ENCODE measurements at regions not wholly inside any gene's neighbourhood (a gene's known extent, or its start where the extent isn't known, plus 50 kb on each side); places are given as distances from the start of the nearest gene placed in this dataset.

DNA sequence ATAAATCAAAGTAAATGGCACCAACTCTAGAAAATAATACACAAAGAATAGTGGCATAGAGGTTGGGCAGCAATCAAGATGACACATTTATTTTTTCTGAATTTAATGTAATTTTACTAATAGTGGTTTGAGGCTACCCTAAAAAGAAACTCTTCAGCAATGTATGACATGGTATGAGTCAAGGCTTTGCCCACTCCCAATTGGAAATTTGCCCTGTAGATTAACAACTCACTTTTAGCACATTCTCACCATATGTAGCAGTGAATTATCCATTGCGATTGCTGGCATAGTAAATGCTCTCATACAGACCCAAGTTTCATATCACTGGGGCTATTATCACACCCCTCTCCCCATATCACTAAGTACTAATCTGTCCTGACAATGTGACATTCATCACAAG, 832.1 kb upstream of the ZNF608 start:
- POLR2A ChIA-PET = no interaction called here
- H3K9me3 ChIP-seq = 0 out of 2 replicates have a peak, but pooled peaks cover 2% of the 10 kb centered on the region
- no peaks in the 10 kb centered on the region for H3K36me3 Mint-ChIP-seq (ENCODE audit: insufficient read depth, unreplicated experiment)
- no TSS peak for BruUV-seq (replicated peaks)
- H3K4me1 ChIP-seq = peaks cover 7% of the 10 kb centered on the region
- no peaks in the 10 kb centered on the region for H3K9me3 Mint-ChIP-seq (ENCODE audit: unreplicated experiment)
- peaks cover 22% of the 10 kb centered on the region for H3K4me1 Mint-ChIP-seq (ENCODE audit: low read depth, unreplicated experiment)
- no peak for DNase-seq
- no peaks in the 10 kb centered on the region for H3K36me3 ChIP-seq (ENCODE audit: control insufficient read depth, insufficient read depth, low read length)
- CTCF ChIA-PET = no interaction called here
- no peak overlapping the region for H3K27ac Mint-ChIP-seq (ENCODE audit: unreplicated experiment)
- no peaks in the 10 kb centered on the region for H3K27me3 Mint-ChIP-seq (ENCODE audit: insufficient read depth, unreplicated experiment)
- no peak overlapping the region for H3K4me3 ChIP-seq (ENCODE audit: low read depth, low read length)
- H3K4me3 Mint-ChIP-seq (ENCODE audit: unreplicated experiment) = no peak overlapping the region
- intact Hi-C loops (cut with micrococcal nuclease; ENCODE audit: unreplicated experiment) = no loop called here
- no peaks in the 10 kb centered on the region for H3K27me3 ChIP-seq (replicated peaks; ENCODE audit: control insufficient read depth, insufficient read depth, low read length)
- TF ChIP-seq, protein P1, sequence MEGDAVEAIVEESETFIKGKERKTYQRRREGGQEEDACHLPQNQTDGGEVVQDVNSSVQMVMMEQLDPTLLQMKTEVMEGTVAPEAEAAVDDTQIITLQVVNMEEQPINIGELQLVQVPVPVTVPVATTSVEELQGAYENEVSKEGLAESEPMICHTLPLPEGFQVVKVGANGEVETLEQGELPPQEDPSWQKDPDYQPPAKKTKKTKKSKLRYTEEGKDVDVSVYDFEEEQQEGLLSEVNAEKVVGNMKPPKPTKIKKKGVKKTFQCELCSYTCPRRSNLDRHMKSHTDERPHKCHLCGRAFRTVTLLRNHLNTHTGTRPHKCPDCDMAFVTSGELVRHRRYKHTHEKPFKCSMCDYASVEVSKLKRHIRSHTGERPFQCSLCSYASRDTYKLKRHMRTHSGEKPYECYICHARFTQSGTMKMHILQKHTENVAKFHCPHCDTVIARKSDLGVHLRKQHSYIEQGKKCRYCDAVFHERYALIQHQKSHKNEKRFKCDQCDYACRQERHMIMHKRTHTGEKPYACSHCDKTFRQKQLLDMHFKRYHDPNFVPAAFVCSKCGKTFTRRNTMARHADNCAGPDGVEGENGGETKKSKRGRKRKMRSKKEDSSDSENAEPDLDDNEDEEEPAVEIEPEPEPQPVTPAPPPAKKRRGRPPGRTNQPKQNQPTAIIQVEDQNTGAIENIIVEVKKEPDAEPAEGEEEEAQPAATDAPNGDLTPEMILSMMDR (IDR thresholded peaks at IDR 0.05; ENCODE audit: insufficient read depth in 1 of 2, low read depth in 1 of 2, low read length in 1 of 2, severe bottlenecking in 1 of 2, unreplicated experiment in 1 of 2) = no peak

DNA sequence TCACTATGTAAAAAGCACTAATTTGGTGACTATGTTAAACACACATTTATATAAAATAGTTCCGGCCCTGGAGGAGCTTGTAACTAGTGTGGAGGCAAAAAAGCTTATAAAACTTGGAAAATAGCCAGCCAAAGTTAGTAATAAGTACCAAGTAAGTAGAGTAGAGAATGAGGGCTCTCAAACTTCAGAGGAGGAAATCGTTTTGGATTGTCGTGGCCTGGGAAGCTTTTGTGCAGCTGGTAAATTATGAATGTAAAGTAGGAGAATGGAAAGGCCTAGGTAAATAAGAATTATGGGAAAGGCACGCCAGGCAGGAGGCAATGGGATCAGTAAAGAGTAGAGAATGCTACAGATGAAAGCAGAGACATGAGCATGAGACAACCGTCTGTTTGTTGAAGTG, 832.7 kb upstream of the ZNF608 start:
- Histone ChIP-seq H3K9me3 (0 out of 2 replicates have a peak, but pooled peaks cover 2% of the 10 kb centered on the region), H3K4me1 (peaks cover 7% of the 10 kb centered on the region), H3K36me3 (ENCODE audit: control insufficient read depth, insufficient read depth, low read length) (no peaks in the 10 kb centered on the region), H3K27me3 (replicated peaks; ENCODE audit: control insufficient read depth, insufficient read depth, low read length) (no peaks in the 10 kb centered on the region), H3K4me3 (ENCODE audit: low read depth, low read length) (no peak overlapping the region)
- ChIA-PET CTCF (no interaction called here), POLR2A (no interaction called here)
- H3K27me3 Mint-ChIP-seq (ENCODE audit: insufficient read depth, unreplicated experiment) = no peaks in the 10 kb centered on the region
- no peaks in the 10 kb centered on the region for H3K36me3 Mint-ChIP-seq (ENCODE audit: insufficient read depth, unreplicated experiment)
- no TSS peak for BruUV-seq (replicated peaks)
- no peaks in the 10 kb centered on the region for H3K9me3 Mint-ChIP-seq (ENCODE audit: unreplicated experiment)
- no peak for DNase-seq
- intact Hi-C loops (cut with micrococcal nuclease; ENCODE audit: unreplicated experiment) = no loop called here
- peaks cover 22% of the 10 kb centered on the region for H3K4me1 Mint-ChIP-seq (ENCODE audit: low read depth, unreplicated experiment)
- TF ChIP-seq, protein P1 (IDR thresholded peaks at IDR 0.05; ENCODE audit: insufficient read depth in 1 of 2, low read depth in 1 of 2, low read length in 1 of 2, severe bottlenecking in 1 of 2, unreplicated experiment in 1 of 2) = no peak
- H3K4me3 Mint-ChIP-seq (ENCODE audit: unreplicated experiment) = no peak overlapping the region
- peak overlapping the region; percentile 14 for H3K27ac Mint-ChIP-seq (ENCODE audit: unreplicated experiment)

DNA sequence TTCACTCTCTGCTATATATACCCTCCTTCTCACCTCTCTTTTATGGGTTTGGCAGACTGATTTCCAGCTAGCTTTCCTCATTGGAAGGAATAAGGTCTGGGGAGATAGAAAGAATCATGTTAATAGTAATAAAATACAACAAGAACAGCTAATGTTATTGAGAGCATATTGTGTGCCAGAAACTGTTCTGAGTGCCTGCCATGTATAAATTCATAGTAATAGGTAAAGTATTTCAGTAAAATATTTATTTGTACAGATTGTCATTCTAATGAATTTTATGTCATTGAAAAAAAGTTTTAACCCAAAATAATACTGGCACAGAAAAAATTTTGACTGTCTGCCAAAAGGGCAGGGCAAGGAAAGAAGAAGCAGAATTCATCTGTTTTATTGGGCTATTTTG, 834.9 kb upstream of the ZNF608 start:
- peaks cover 7% of the 10 kb centered on the region for H3K4me1 ChIP-seq
- Mint-ChIP-seq H3K4me1 (ENCODE audit: low read depth, unreplicated experiment) (peaks cover 14% of the 10 kb centered on the region), H3K36me3 (ENCODE audit: insufficient read depth, unreplicated experiment) (no peaks in the 10 kb centered on the region), H3K27me3 (ENCODE audit: insufficient read depth, unreplicated experiment) (no peaks in the 10 kb centered on the region), H3K9me3 (ENCODE audit: unreplicated experiment) (no peaks in the 10 kb centered on the region), H3K27ac (ENCODE audit: unreplicated experiment) (no peak overlapping the region), H3K4me3 (ENCODE audit: unreplicated experiment) (no peak overlapping the region)
- TF ChIP-seq, protein P1 (IDR thresholded peaks at IDR 0.05; ENCODE audit: insufficient read depth in 1 of 2, low read depth in 1 of 2, low read length in 1 of 2, severe bottlenecking in 1 of 2, unreplicated experiment in 1 of 2) = no peak
- no TSS peak for BruUV-seq (replicated peaks)
- H3K4me3 ChIP-seq (ENCODE audit: low read depth, low read length) = no peak overlapping the region
- ChIA-PET POLR2A (no interaction called here), CTCF (no interaction called here)
- 0 out of 2 replicates have a peak, but pooled peaks cover 2% of the 10 kb centered on the region for H3K9me3 ChIP-seq
- no peaks in the 10 kb centered on the region for H3K36me3 ChIP-seq (ENCODE audit: control insufficient read depth, insufficient read depth, low read length)
- H3K27me3 ChIP-seq (replicated peaks; ENCODE audit: control insufficient read depth, insufficient read depth, low read length) = no peaks in the 10 kb centered on the region
- no peak for DNase-seq
- intact Hi-C loops (cut with micrococcal nuclease; ENCODE audit: unreplicated experiment) = no loop called here
